Left ventricle myocardium inferior (tissue), 1 donor: ENCODE measurements at regions not wholly inside any gene's neighbourhood (a gene's known extent, or its start where the extent isn't known, plus 50 kb on each side); places are given as distances from the start of the nearest gene placed in this dataset.
"Not testable (repeated sequence)": the region's sequence is repeated elsewhere in the genome, so short reads cannot be mapped to it uniquely, and the experiment has no call there.

Experiments used
- DNase-seq: peaks from one replicate; pipeline ENCODE4 v3.0.0-alpha.2; 2020
- H3K27ac ChIP-seq: fragments of 200-600 bp; replicated peaks from 2 replicates; pipeline ENCODE4 v1.8.0; 2021
- H3K27me3 ChIP-seq: fragments of 200-600 bp; 2 replicates; pipeline ENCODE4 v1.8.0; 2021; ENCODE audit warnings: low read depth
- H3K36me3 ChIP-seq: fragments of 200-600 bp; 2 replicates; pipeline ENCODE4 v1.8.0; 2021
- H3K4me1 ChIP-seq: fragments of 200-600 bp; 2 replicates; pipeline ENCODE4 v1.8.0; 2021
- H3K4me3 ChIP-seq: fragments of 200-600 bp; 2 replicates; pipeline ENCODE4 v1.8.0; 2021; ENCODE audit warnings: mild to moderate bottlenecking, moderate library complexity
- H3K9me3 ChIP-seq: fragments of 200-600 bp; replicated peaks from 2 replicates; pipeline ENCODE4 v1.8.0; 2021
- intact Hi-C: fragments of 100-400 bp; cut with micrococcal nuclease; formaldehyde crosslinking; loops from one replicate; pipeline ENCODE4 v1.11.0; 2022
- donor health status: DM: no; HTN: yes; CAD: no; lungs with severe emphysema.

DNA sequence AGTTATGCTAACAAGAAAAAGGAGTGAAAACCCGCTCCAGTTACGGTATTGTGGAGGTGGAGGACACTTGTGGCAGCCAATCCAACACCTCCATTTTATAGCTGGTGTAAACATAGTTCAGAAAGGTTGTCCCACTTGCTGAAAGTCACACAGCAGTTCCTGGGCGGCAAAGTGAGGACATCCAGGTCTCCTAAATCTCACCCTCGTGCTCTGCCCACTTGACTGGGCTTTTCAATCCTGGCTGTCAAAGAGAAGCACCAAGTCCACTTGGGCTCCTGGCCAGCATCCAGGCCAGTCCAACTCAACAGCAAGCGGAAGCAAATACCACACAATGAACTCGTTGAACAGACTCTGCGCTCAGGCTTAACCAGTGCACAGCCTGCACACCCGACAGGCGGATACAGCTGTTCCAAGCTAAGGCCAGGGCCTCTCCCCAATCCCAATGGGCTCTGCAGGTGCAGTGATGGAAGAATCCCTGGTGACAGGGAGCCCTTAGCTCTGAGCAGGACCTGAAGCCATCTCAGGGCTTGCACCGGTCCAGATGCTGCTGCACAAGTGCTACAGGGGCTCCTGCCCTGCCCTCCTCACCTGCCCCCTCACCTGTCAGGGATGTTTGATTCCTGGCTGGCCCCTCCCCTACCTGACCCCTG, 89.8 kb upstream of the METTL9 start:
- intact Hi-C loops, result not testable (repeated sequence)
- peaks cover 94% of the 10 kb centered on the region for H3K4me1 ChIP-seq

DNA sequence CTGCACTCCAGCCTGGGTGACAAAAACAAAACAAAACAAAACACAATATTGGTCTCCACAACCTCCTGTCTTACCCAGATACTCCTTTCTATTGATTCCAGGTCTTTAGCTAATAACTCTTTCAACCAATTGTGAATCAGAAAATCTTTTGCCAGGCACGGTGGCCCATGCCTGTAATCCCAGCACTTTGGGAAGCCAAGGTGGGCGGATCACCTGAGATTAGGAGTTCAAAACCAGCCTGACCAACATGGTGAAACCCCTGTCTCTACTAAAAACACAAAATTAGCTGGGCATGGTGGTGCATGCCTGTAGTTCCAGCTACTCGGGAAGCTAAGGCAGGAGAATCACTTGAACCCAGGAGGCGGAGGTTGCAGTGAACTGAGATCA, 88.5 kb upstream of the METTL9 start:
- H3K4me1 ChIP-seq, result peaks cover 100% of the 10 kb centered on the region
- DNase-seq, intact Hi-C loops: not testable (repeated sequence)

More for the DNA sequence above, 89.8 kb upstream of the METTL9 start:
- H3K27ac ChIP-seq, result peak overlapping the region; percentile 93
- H3K4me3 ChIP-seq, result peak overlapping the region; percentile 0
- not testable (repeated sequence) for H3K9me3 ChIP-seq, H3K36me3 ChIP-seq, H3K27me3 ChIP-seq
- peak; percentile 51 for DNase-seq

GRCh38 chr16:21511315-21512210, 87.8 kb upstream of the METTL9 start:
- Histone ChIP-seq H3K27ac (peak overlapping the region; percentile 93), H3K4me1 (peaks cover 100% of the 10 kb centered on the region), H3K4me3 (peak overlapping the region; percentile 32)
- peak; percentile 65 for DNase-seq
- intact Hi-C loops, H3K27me3 ChIP-seq, H3K9me3 ChIP-seq, H3K36me3 ChIP-seq: not testable (repeated sequence)

More for the DNA sequence above, 88.5 kb upstream of the METTL9 start:
- peak overlapping the region; percentile 32 for H3K4me3 ChIP-seq
- H3K27ac ChIP-seq, result peak overlapping the region; percentile 93
- not testable (repeated sequence) for H3K36me3 ChIP-seq, H3K9me3 ChIP-seq, H3K27me3 ChIP-seq

DNA sequence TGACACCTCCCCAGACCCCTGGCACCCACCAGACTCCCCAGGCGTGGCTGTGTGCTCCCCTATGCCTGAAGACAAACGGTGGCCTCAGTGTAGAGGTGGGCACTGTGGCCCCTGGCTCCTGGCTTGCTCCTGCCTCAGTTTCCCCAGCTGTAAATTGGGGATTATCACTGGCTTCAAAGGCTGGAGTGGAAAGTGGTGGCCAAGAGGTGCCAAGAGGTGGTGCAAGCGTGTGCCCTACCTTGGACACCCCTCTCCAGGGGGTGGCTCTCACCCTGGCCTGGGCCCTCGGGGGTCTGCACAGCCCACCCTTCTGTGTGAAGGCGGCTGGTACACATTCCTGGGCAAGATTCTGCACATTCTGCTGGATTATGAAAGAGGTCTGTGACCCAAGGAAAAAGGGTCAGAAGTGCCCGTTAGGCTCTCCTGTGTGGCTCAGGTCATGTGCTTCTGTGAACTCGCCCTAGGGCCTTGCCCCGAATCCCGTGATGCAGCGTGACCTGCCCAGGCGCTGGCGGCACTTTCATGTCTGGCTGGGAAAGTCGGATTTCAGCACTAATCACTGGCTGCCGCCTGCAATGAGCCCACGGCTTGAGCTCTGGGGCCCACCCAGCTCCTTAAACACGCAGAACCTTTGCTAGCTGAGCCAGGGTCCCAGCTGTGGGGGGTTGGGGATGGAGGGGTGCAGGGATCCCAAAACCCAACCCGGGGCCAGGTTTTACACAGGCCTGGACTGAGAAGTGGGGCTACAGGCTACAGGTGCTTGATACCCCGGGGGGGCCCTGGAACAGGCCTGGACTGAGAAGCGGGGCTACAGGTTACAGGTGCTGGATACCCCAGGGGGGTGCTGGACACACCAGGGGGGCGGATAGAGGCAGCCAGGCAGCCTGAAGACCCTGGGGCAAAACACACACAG, 86.8 kb upstream of the METTL9 start:
- DNase-seq, result peak; percentile 56
- H3K27me3 ChIP-seq, intact Hi-C loops, H3K36me3 ChIP-seq, H3K9me3 ChIP-seq: not testable (repeated sequence)
- Histone ChIP-seq H3K27ac (peak overlapping the region; percentile 93), H3K4me1 (peaks cover 100% of the 10 kb centered on the region), H3K4me3 (peak overlapping the region; percentile 32)

DNA sequence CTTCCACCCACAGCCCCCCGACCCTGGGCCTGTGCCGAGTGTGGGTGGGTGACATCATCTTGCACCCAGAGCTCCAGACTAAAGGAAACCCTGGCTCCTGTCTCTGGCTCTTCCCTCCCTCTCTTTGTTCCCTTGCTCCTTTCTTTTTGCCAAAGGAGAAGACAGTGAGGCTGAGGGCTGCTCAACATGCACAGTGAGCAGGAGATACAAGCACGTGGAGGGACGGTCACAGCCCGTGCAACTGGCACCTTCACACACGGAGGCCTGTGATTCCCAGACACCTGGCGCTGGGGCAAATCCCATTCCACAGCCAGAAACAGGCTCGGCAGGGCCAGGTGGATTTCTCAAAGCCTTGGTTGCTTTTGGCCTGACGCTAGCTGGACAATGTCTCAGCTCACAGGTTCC, 86.0 kb upstream of the METTL9 start:
- Histone ChIP-seq H3K4me3 (peak overlapping the region; percentile 5), H3K4me1 (peaks cover 98% of the 10 kb centered on the region), H3K27ac (peak overlapping the region; percentile 93)
- H3K9me3 ChIP-seq, DNase-seq, H3K36me3 ChIP-seq, H3K27me3 ChIP-seq, intact Hi-C loops: not testable (repeated sequence)

GRCh38 chr16:21513812-21514473, 85.4 kb upstream of the METTL9 start:
- H3K4me1 ChIP-seq, result peaks cover 98% of the 10 kb centered on the region
- DNase-seq, result peak; percentile 68
- H3K27ac ChIP-seq, result peak overlapping the region; percentile 93
- peak overlapping the region; percentile 5 for H3K4me3 ChIP-seq
- intact Hi-C loops, H3K9me3 ChIP-seq, H3K27me3 ChIP-seq, H3K36me3 ChIP-seq: not testable (repeated sequence)

- intact Hi-C loops, H3K9me3 ChIP-seq, H3K36me3 ChIP-seq, DNase-seq, H3K27me3 ChIP-seq, H3K4me3 ChIP-seq: not testable (repeated sequence)
- peaks cover 95% of the 10 kb centered on the region for H3K4me1 ChIP-seq
- H3K27ac ChIP-seq, result peak overlapping the region; percentile 93
These were observed 84.9 kb upstream of the METTL9 start for GRCh38 chr16:21514474-21514840.

DNA sequence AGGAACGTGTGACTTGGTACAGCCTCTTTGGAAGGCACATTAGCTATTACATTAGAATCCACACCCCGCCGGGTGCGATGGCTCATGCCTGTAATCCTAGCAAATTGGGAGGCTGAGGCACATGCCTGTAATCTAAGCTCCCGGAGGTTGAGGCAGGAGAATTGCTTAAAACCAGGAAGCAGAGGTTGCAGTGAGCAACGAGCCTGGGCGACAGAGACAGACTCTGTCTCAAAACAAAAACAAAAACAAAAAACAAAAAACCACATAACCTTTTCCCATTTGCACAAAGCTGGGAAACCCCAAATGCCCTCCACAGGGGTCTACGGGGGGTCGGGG, 82.7 kb upstream of the METTL9 start:
- DNase-seq, H3K9me3 ChIP-seq, H3K36me3 ChIP-seq, intact Hi-C loops, H3K27me3 ChIP-seq: not testable (repeated sequence)
- H3K4me3 ChIP-seq, result peak overlapping the region; percentile 79
- H3K4me1 ChIP-seq, result peaks cover 91% of the 10 kb centered on the region
- peak overlapping the region; percentile 93 for H3K27ac ChIP-seq

- H3K27me3 ChIP-seq, H3K36me3 ChIP-seq, intact Hi-C loops, DNase-seq, H3K9me3 ChIP-seq: not testable (repeated sequence)
- peaks cover 88% of the 10 kb centered on the region for H3K4me1 ChIP-seq
- H3K4me3 ChIP-seq, result peak overlapping the region; percentile 79
- H3K27ac ChIP-seq, result peak overlapping the region; percentile 93
These were observed 82.1 kb upstream of the METTL9 start for GRCh38 chr16:21517263-21517662.

GRCh38 chr16:21519361-21520133, 79.8 kb upstream of the METTL9 start:
- DNase-seq, H3K27me3 ChIP-seq, intact Hi-C loops, H3K36me3 ChIP-seq, H3K9me3 ChIP-seq: not testable (repeated sequence)
- Histone ChIP-seq H3K4me3 (peak overlapping the region; percentile 79), H3K27ac (peak overlapping the region; percentile 93), H3K4me1 (peaks cover 65% of the 10 kb centered on the region)

DNA sequence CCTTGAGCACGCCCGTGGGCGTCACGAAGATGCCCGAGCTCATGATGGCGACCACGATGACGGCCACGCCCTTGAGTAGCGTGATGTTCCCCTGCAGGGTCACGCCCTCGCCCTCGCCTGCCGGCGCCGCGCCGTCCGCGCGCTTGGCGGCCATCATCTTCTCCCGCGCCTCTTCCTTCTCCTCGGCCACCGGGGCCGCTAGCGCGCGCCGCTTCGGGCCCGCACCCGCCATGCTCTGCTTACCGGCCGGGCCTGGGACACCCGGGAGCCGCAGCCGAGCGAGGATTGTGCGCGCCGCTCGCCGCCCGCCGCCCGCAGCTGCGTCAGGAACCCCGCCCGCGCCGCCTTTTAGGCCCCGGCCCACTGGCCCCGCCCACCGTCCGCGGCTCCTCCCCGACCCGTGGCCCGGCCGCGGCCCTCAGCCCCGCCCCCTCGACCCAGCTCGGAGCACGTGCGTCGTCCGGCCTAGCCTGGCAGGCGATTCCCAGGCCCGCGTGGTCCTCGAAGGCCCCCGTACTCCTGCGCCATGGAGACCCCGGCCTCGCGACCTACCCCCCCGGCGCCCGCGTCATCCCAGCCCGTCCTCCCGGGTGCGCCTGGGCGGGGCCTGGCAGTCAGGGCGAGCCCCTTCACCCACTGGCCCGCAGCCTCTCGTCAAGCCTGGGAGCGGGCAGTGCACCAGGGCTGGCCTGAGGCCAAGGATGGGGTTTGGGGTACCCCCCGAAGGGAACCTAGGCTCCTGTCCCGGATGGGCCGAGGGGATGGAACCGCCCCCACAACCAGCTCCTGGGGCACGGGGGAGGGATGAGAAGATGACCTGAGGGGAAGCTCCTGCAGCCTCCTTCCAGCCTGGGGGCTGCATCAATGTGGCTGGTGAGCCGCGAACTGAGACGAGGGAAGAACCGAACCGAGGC, 79.0 kb upstream of the METTL9 start:
- H3K4me3 ChIP-seq, result peak overlapping the region; percentile 79
- intact Hi-C loops, H3K36me3 ChIP-seq, H3K9me3 ChIP-seq, H3K27me3 ChIP-seq: not testable (repeated sequence)
- DNase-seq, result peak; percentile 99
- peaks cover 57% of the 10 kb centered on the region for H3K4me1 ChIP-seq
- peak overlapping the region; percentile 93 for H3K27ac ChIP-seq

GRCh38 chr16:21521048-21521389, 78.4 kb upstream of the METTL9 start:
- H3K27me3 ChIP-seq, H3K36me3 ChIP-seq, DNase-seq, intact Hi-C loops, H3K9me3 ChIP-seq: not testable (repeated sequence)
- H3K4me3 ChIP-seq, result peak overlapping the region; percentile 79
- peak overlapping the region; percentile 93 for H3K27ac ChIP-seq
- H3K4me1 ChIP-seq, result peaks cover 51% of the 10 kb centered on the region
